Tongue (tissue), 1 donor: ENCODE measurements at regions not wholly inside any gene's neighbourhood (a gene's known extent, or its start where the extent isn't known, plus 50 kb on each side); places are given as distances from the start of the nearest gene placed in this dataset.
"Not testable (repeated sequence)": the region's sequence is repeated elsewhere in the genome, so short reads cannot be mapped to it uniquely, and the experiment has no call there.

Experiments used
- DNase-seq: peaks from one replicate; pipeline ENCODE4 v3.0.0-alpha.2; 2015

GRCh38 chr11:89545691-89546090, 54.5 kb upstream of the NOX4 start:
- no peak for DNase-seq

- not testable (repeated sequence) for DNase-seq
These were observed 64.6 kb upstream of the NOX4 start for GRCh38 chr11:89555781-89556180.

GRCh38 chr11:89556731-89557707, 65.8 kb upstream of the NOX4 start:
- peak; percentile 40 for DNase-seq

- DNase-seq = not testable (repeated sequence)
These were observed 69.4 kb upstream of the NOX4 start for GRCh38 chr11:89560598-89560997.

- DNase-seq = not testable (repeated sequence)
These were observed 71.6 kb upstream of the NOX4 start for GRCh38 chr11:89562731-89563130.

- no peak for DNase-seq
These were observed 75.8 kb upstream of the NOX4 start for GRCh38 chr11:89566972-89567371.

GRCh38 chr11:89569387-89569786, 78.2 kb upstream of the NOX4 start:
- not testable (repeated sequence) for DNase-seq

GRCh38 chr11:89571706-89572105, 80.5 kb upstream of the NOX4 start:
- DNase-seq = not testable (repeated sequence)

GRCh38 chr11:89575846-89576245, 84.7 kb upstream of the NOX4 start:
- DNase-seq = not testable (repeated sequence)

- DNase-seq = not testable (repeated sequence)
These were observed 86.3 kb upstream of the NOX4 start for GRCh38 chr11:89577428-89577827.

GRCh38 chr11:89583580-89583979, 92.4 kb upstream of the NOX4 start:
- DNase-seq = no peak

GRCh38 chr11:89585046-89585445, 93.9 kb upstream of the NOX4 start:
- DNase-seq = not testable (repeated sequence)

- not testable (repeated sequence) for DNase-seq
These were observed 94.3 kb upstream of the NOX4 start for GRCh38 chr11:89585471-89585870.

- not testable (repeated sequence) for DNase-seq
These were observed 98.2 kb upstream of the NOX4 start for GRCh38 chr11:89589413-89589812.

- DNase-seq = not testable (repeated sequence)
These were observed 98.9 kb upstream of the NOX4 start for GRCh38 chr11:89590008-89590632.

- DNase-seq = not testable (repeated sequence)
These were observed 108.8 kb upstream of the TRIM77 start for GRCh38 chr11:89601263-89601662.

GRCh38 chr11:89604281-89604680, 105.8 kb upstream of the TRIM77 start:
- DNase-seq = no peak

- DNase-seq = not testable (repeated sequence)
These were observed 103.3 kb upstream of the TRIM77 start for GRCh38 chr11:89606845-89607244.

GRCh38 chr11:89607497-89607896, 102.6 kb upstream of the TRIM77 start:
- DNase-seq = not testable (repeated sequence)

GRCh38 chr11:89608234-89608966, 101.7 kb upstream of the TRIM77 start:
- DNase-seq = no peak

GRCh38 chr11:89612096-89612495, 98.0 kb upstream of the TRIM77 start:
- no peak for DNase-seq

GRCh38 chr11:89613911-89614310, 96.2 kb upstream of the TRIM77 start:
- DNase-seq = no peak

GRCh38 chr11:89614428-89614827, 95.7 kb upstream of the TRIM77 start:
- peak; percentile 9 for DNase-seq
